ENCODE measurements at regions not wholly inside any gene's neighbourhood (a gene's known extent, or its start where the extent isn't known, plus 50 kb on each side); places are given as distances from the start of the nearest gene placed in this dataset.

GRCh38 chr10:109668703-109669102 lies 254.6 kb downstream of the XPNPEP1 start:
- CTCF ChIA-PET = no interaction called here
- H3K9me3 ChIP-seq (ENCODE audit: control insufficient read depth, insufficient read depth, low read depth, low read length) = no peaks in the 10 kb centered on the region
- POLR2A ChIA-PET = no interaction called here
- no peak overlapping the region for H3K27ac ChIP-seq (ENCODE audit: extremely low read depth, low read depth, low read length)
- no peak for TF ChIP-seq ZSCAN5A (tag by site-specific recombination; IDR thresholded peaks at IDR 0.05)
- no peak for TF ChIP-seq ZNF585B (tag by site-specific recombination; IDR thresholded peaks at IDR 0.05)
- no peak for TF ChIP-seq ZNF549 (tag by site-specific recombination; IDR thresholded peaks at IDR 0.05)
- TF ChIP-seq YY1 (tag by site-specific recombination; IDR thresholded peaks at IDR 0.05) = no peak
- no peak for TF ChIP-seq ZXDB (tag by site-specific recombination; IDR thresholded peaks at IDR 0.05)
- TF ChIP-seq HOXC10 (CRISPR knock-in tag; IDR thresholded peaks at IDR 0.05) = no peak
- TF ChIP-seq ZNF785 (tag by site-specific recombination; IDR thresholded peaks at IDR 0.05) = no peak
- H3K4me1 ChIP-seq (ENCODE audit: control insufficient read depth, insufficient read depth, low read length) = no peaks in the 10 kb centered on the region
- no peaks in the 10 kb centered on the region for H3K36me3 ChIP-seq (ENCODE audit: control insufficient read depth in 2 of 2, insufficient read depth in 1 of 2, low read length in 2 of 2)
- no peak overlapping the region for H3K4me3 ChIP-seq (ENCODE audit: low read depth, low read length)

DNA sequence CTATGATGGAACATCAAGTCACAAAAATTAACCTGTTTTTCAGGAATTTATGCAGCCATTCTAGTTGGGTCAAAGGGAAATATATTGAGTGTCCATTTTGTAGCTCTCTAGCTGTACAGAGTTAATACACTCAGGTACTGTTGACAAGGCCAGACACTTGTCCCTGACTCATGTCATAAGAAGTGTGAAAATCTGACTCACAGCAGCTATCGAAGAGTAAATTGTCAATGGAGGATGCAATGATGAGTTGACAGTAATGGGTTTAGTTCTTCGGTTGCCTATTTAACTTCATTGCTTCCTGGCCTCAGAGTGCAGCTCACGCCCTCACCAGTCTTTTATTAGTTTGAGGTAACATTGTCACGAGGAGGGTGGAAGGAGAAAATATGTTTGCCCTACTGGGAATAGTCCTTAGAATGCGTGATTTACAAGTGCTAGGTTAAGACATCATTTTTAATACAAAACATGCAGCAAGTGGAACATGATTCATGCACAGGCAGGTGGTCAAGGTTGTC lies 255.1 kb downstream of the XPNPEP1 start:
- Histone ChIP-seq H3K27ac (ENCODE audit: extremely low read depth, low read depth, low read length) (no peak overlapping the region), H3K4me3 (ENCODE audit: low read depth, low read length) (no peak overlapping the region), H3K36me3 (ENCODE audit: control insufficient read depth in 2 of 2, insufficient read depth in 1 of 2, low read length in 2 of 2) (no peaks in the 10 kb centered on the region), H3K9me3 (ENCODE audit: control insufficient read depth, insufficient read depth, low read depth, low read length) (no peaks in the 10 kb centered on the region), H3K4me1 (ENCODE audit: control insufficient read depth, insufficient read depth, low read length) (no peaks in the 10 kb centered on the region)
- POLR2A ChIA-PET = no interaction called here
- no peak for TF ChIP-seq ZNF660 (tag by site-specific recombination; IDR thresholded peaks at IDR 0.05)
- CTCF ChIA-PET = no interaction called here

GRCh38 chr10:109665321-109665720 lies 258.0 kb downstream of the XPNPEP1 start:
- CTCF ChIA-PET = no interaction called here
- no peak for TF ChIP-seq YY2 (tag by site-specific recombination; IDR thresholded peaks at IDR 0.05)
- TF ChIP-seq WT1 (tag by site-specific recombination; IDR thresholded peaks at IDR 0.05) = no peak
- TF ChIP-seq ZNF202 (tag by site-specific recombination; IDR thresholded peaks at IDR 0.05; ENCODE audit: borderline replicate concordance) = no peak
- TF ChIP-seq KLF17 (tag by site-specific recombination; IDR thresholded peaks at IDR 0.05) = no peak
- TF ChIP-seq ZNF580 (tag by site-specific recombination; IDR thresholded peaks at IDR 0.05) = no peak
- H3K9me3 ChIP-seq (ENCODE audit: control insufficient read depth, insufficient read depth, low read depth, low read length) = no peaks in the 10 kb centered on the region
- POLR2A ChIA-PET = no interaction called here
- H3K4me1 ChIP-seq (ENCODE audit: control insufficient read depth, insufficient read depth, low read length) = no peaks in the 10 kb centered on the region
- H3K4me3 ChIP-seq (ENCODE audit: low read depth, low read length) = no peak overlapping the region
- H3K27ac ChIP-seq (ENCODE audit: extremely low read depth, low read depth, low read length) = no peak overlapping the region
- no peaks in the 10 kb centered on the region for H3K36me3 ChIP-seq (ENCODE audit: control insufficient read depth in 2 of 2, insufficient read depth in 1 of 2, low read length in 2 of 2)

DNA sequence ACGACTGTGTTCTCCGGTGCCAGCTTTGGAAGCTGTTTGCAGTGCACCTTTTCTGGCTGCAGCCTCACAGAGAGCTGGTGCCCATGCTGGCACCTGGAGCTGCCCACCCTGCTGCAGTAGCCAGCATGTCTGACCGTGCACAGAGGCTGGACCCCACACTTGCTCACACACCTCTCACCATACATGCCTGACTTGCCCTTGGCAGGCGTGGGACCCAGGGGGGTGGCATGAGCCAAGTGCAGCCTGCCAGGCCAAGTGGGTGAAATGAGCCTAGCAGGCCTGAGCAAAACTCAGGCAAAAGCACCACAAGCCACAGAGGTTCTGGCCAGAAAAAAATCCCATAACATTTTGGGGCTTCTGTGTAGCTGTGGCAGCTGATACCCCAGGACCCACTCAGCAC lies 258.8 kb downstream of the XPNPEP1 start:
- H3K27ac ChIP-seq (ENCODE audit: extremely low read depth, low read depth, low read length) = no peak overlapping the region
- ChIA-PET POLR2A (no interaction called here), CTCF (no interaction called here)
- H3K9me3 ChIP-seq (ENCODE audit: control insufficient read depth, insufficient read depth, low read depth, low read length) = no peaks in the 10 kb centered on the region
- H3K4me1 ChIP-seq (ENCODE audit: control insufficient read depth, insufficient read depth, low read length) = no peaks in the 10 kb centered on the region
- no peaks in the 10 kb centered on the region for H3K36me3 ChIP-seq (ENCODE audit: control insufficient read depth in 2 of 2, insufficient read depth in 1 of 2, low read length in 2 of 2)
- H3K4me3 ChIP-seq (ENCODE audit: low read depth, low read length) = no peak overlapping the region
- TF ChIP-seq, protein P1, sequence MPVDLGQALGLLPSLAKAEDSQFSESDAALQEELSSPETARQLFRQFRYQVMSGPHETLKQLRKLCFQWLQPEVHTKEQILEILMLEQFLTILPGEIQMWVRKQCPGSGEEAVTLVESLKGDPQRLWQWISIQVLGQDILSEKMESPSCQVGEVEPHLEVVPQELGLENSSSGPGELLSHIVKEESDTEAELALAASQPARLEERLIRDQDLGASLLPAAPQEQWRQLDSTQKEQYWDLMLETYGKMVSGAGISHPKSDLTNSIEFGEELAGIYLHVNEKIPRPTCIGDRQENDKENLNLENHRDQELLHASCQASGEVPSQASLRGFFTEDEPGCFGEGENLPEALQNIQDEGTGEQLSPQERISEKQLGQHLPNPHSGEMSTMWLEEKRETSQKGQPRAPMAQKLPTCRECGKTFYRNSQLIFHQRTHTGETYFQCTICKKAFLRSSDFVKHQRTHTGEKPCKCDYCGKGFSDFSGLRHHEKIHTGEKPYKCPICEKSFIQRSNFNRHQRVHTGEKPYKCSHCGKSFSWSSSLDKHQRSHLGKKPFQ (tag by site-specific recombination; IDR thresholded peaks at IDR 0.05) = no peak
- TF ChIP-seq ZNF596 (tag by site-specific recombination; IDR thresholded peaks at IDR 0.05) (no peak), ZNF792 (tag by site-specific recombination; IDR thresholded peaks at IDR 0.05) (no peak), ZNF561 (tag by site-specific recombination; IDR thresholded peaks at IDR 0.05; ENCODE audit: borderline replicate concordance) (no peak), ZNF423 (tag by site-specific recombination; IDR thresholded peaks at IDR 0.05) (no peak), MZF1 (tag by site-specific recombination; IDR thresholded peaks at IDR 0.05; ENCODE audit: borderline replicate concordance) (no peak), ZNF248 (tag by site-specific recombination; IDR thresholded peaks at IDR 0.05) (no peak), MYNN (tag by site-specific recombination; IDR thresholded peaks at IDR 0.05; ENCODE audit: borderline replicate concordance) (no peak), ZNF394 (tag by site-specific recombination; IDR thresholded peaks at IDR 0.05; ENCODE audit: borderline replicate concordance) (no peak), ZNF621 (tag by site-specific recombination; IDR thresholded peaks at IDR 0.05) (no peak)
- TF ChIP-seq, protein P2, sequence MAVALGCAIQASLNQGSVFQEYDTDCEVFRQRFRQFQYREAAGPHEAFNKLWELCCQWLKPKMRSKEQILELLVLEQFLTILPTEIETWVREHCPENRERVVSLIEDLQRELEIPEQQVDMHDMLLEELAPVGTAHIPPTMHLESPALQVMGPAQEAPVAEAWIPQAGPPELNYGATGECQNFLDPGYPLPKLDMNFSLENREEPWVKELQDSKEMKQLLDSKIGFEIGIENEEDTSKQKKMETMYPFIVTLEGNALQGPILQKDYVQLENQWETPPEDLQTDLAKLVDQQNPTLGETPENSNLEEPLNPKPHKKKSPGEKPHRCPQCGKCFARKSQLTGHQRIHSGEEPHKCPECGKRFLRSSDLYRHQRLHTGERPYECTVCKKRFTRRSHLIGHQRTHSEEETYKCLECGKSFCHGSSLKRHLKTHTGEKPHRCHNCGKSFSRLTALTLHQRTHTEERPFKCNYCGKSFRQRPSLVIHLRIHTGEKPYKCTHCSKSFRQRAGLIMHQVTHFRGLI (tag by site-specific recombination; IDR thresholded peaks at IDR 0.05) = no peak
